CD4-positive, alpha-beta T cell (primary cell): ENCODE measurements at regions not wholly inside any gene's neighbourhood (a gene's known extent, or its start where the extent isn't known, plus 50 kb on each side); places are given as distances from the start of the nearest gene placed in this dataset.

Experiments used
- ATAC-seq: fragments of 200-7000 bp; cut with Tn5 transposase; one replicate; pipeline ENCODE4 v1.10.0; 2022; ENCODE audit warnings: mild to moderate bottlenecking; ENCODE audit not compliant: poor library complexity
- CTCF ChIA-PET: fragments of 350-600 bp; sonication (Branson Sonifier 250); formaldehyde crosslinking; loops from one replicate; lab custom pipeline; 2021; ENCODE audit warnings: antibody characterized with exemption, inconsistent platforms; lab: Charles Lee
- POLR2A ChIA-PET: fragments of 350-600 bp; sonication (Branson Sonifier 250); formaldehyde crosslinking; loops from one replicate; lab custom pipeline; 2021; ENCODE audit warnings: antibody characterized with exemption, inconsistent platforms; lab: Charles Lee
- DNase-seq, 14 experiments: peaks; one replicate each; pipeline ENCODE4 v3.0.0-alpha.2; 2013 to 2020; ENCODE audit warnings: mixed read lengths in 2 of 14
- H3K27ac ChIP-seq, 2 donors: one replicate each; pipeline versions ENCODE4 v1.5.1 to v1.7.0; 2013; ENCODE audit warnings: low read length in 2 of 2, low read depth in 1 of 2, mild to moderate bottlenecking in 1 of 2
- H3K27me3 ChIP-seq, 2 experiments: 1 replicate in 1 of 2; 2 replicates in 1 of 2; pipeline versions ENCODE4 v1.6.1 to v1.7.0; 2013; ENCODE audit warnings: low read length in 2 of 2, control low read depth in 1 of 2, mild to moderate bottlenecking in 1 of 2, moderate library complexity in 1 of 2; ENCODE audit not compliant: insufficient read depth in 2 of 2, control insufficient read depth in 1 of 2
- H3K36me3 ChIP-seq: one replicate; pipeline ENCODE4 v1.6.1; 2013; ENCODE audit warnings: low read length, control low read depth; ENCODE audit not compliant: insufficient read depth
- H3K4me1 ChIP-seq: one replicate; pipeline ENCODE4 v1.6.1; 2013; ENCODE audit warnings: low read length, control low read depth; ENCODE audit not compliant: insufficient read depth
- H3K4me3 ChIP-seq: one replicate; pipeline ENCODE4 v1.5.1; 2013; ENCODE audit warnings: mild to moderate bottlenecking, low read length, moderate library complexity
- H3K9me3 ChIP-seq, 2 experiments: 1 replicate in 1 of 2; 2 replicates in 1 of 2; pipeline versions ENCODE4 v1.6.1 to v1.7.0; 2013; ENCODE audit warnings: low read length in 2 of 2, mild to moderate bottlenecking in 2 of 2, control low read depth in 1 of 2, moderate library complexity in 1 of 2; ENCODE audit not compliant: control insufficient read depth in 1 of 2, insufficient read depth in 1 of 2
- H3K27ac Mint-ChIP-seq: one replicate; pipeline ENCODE4 v1.8.0; 2020; ENCODE audit warnings: mixed read lengths
- H3K27me3 Mint-ChIP-seq: one replicate; pipeline ENCODE4 v1.8.0; 2021; ENCODE audit warnings: mixed read lengths
- H3K36me3 Mint-ChIP-seq: one replicate; pipeline ENCODE4 v1.8.0; 2021; ENCODE audit warnings: low read depth, mixed read lengths
- H3K4me1 Mint-ChIP-seq: one replicate; pipeline ENCODE4 v1.8.0; 2021; ENCODE audit warnings: low read depth, mixed read lengths
- H3K4me3 Mint-ChIP-seq: one replicate; pipeline ENCODE4 v1.8.0; 2020; ENCODE audit warnings: mild to moderate bottlenecking, mixed read lengths
- H3K9me3 Mint-ChIP-seq: one replicate; pipeline ENCODE4 v1.8.0; 2020; ENCODE audit warnings: mixed read lengths
- CTCF ChIP-seq: fragments of 200-600 bp; IDR thresholded peaks from one replicate; pipeline ENCODE4 v1.8.0; 2022; ENCODE audit warnings: antibody characterized with exemption, mild to moderate bottlenecking
- intact Hi-C, 2 experiments: fragments of 100-400 bp; cut with DNase I in 1 of 2; cut with micrococcal nuclease in 1 of 2; formaldehyde crosslinking; loops; one replicate each; pipeline versions ENCODE4 v1.15.1 to v1.9.0; 2023 to 2025; cut with DNase I, micrococcal nuclease

DNA sequence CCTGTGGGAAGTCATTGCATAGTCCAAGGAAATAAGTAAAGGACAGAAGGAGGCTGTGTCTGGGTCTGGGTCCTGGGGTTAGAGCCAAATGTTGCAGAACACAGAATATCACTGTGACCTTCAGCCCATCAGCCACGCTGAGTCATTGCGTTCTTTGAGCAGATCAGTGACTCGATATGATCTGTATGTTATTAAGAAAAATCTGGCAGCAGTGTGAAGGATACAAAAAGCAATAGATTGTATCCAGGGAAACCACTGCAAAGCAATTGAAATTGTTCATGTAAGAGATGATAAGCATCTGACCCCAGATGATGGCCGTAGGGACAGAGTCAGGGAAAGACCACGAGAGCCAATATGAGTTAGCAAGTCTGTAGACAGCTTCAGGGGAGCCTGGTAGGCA lies 1575.1 kb upstream of the SLC10A2 start:
- Mint-ChIP-seq H3K4me1 (no peaks in the 10 kb centered on the region), H3K9me3 (no peaks in the 10 kb centered on the region), H3K27ac (no peak overlapping the region), H3K36me3 (no peaks in the 10 kb centered on the region), H3K4me3 (no peak overlapping the region), H3K27me3 (no peaks in the 10 kb centered on the region)
- no peaks in the 10 kb centered on the region for H3K9me3 ChIP-seq
- H3K27me3 ChIP-seq: no peaks in the 10 kb centered on the region
- H3K27ac ChIP-seq: no peak overlapping the region
- no peak overlapping the region for H3K4me3 ChIP-seq
- no peaks in the 10 kb centered on the region for H3K4me1 ChIP-seq
- no peak for TF ChIP-seq CTCF
- H3K36me3 ChIP-seq: no peaks in the 10 kb centered on the region
- intact Hi-C loops: no loop called here
- DNase-seq (no peak), ATAC-seq (no peak)
- CTCF ChIA-PET: no interaction called here
- POLR2A ChIA-PET: no interaction called here

GRCh38 chr13:104635879-104636278 lies 1569.7 kb upstream of the SLC10A2 start:
- no peaks in the 10 kb centered on the region for H3K27me3 ChIP-seq
- Mint-ChIP-seq H3K9me3 (no peaks in the 10 kb centered on the region), H3K4me1 (no peaks in the 10 kb centered on the region), H3K27ac (no peak overlapping the region), H3K4me3 (no peak overlapping the region), H3K36me3 (no peaks in the 10 kb centered on the region), H3K27me3 (no peaks in the 10 kb centered on the region)
- ATAC-seq: no peak
- no peaks in the 10 kb centered on the region for H3K36me3 ChIP-seq
- ChIA-PET POLR2A (no interaction called here), CTCF (interaction anchor here (1.1 kb wide), 1 partner anchor 9 kb away, joined by 3 read pairs; no protein-coding TSS in a partner anchor)
- no peak overlapping the region for H3K27ac ChIP-seq
- no peaks in the 10 kb centered on the region for H3K9me3 ChIP-seq
- TF ChIP-seq CTCF: no peak
- H3K4me1 ChIP-seq: no peaks in the 10 kb centered on the region
- H3K4me3 ChIP-seq: no peak overlapping the region
- intact Hi-C loops: no loop called here
- DNase-seq: no peak

- Histone ChIP-seq H3K27ac (no peak overlapping the region), H3K4me1 (no peaks in the 10 kb centered on the region), H3K36me3 (no peaks in the 10 kb centered on the region), H3K4me3 (no peak overlapping the region), H3K27me3 (no peaks in the 10 kb centered on the region), H3K9me3 (no peaks in the 10 kb centered on the region)
- H3K4me3 Mint-ChIP-seq: no peak overlapping the region
- no peak for TF ChIP-seq CTCF
- CTCF ChIA-PET: no interaction called here
- H3K27me3 Mint-ChIP-seq: no peaks in the 10 kb centered on the region
- no peak overlapping the region for H3K27ac Mint-ChIP-seq
- DNase-seq (no peak), ATAC-seq (no peak)
- POLR2A ChIA-PET: no interaction called here
- H3K36me3 Mint-ChIP-seq: no peaks in the 10 kb centered on the region
- no peaks in the 10 kb centered on the region for H3K9me3 Mint-ChIP-seq
- H3K4me1 Mint-ChIP-seq: no peaks in the 10 kb centered on the region
- intact Hi-C loops: no loop called here
Observed at GRCh38 chr13:104634016-104634415, 1567.8 kb upstream of the SLC10A2 start.
